GM19467 (cell line): ENCODE measurements at regions not wholly inside any gene's neighbourhood (a gene's known extent, or its start where the extent isn't known, plus 50 kb on each side); places are given as distances from the start of the nearest gene placed in this dataset.

Experiments
- ATAC-seq: cut with Tn5 transposase; IDR thresholded peaks from one replicate; pipeline ENCODE4 v1.9.1; 2021; ENCODE audit warnings: mild to moderate bottlenecking, moderate library complexity; ENCODE audit not compliant: unreplicated experiment

DNA sequence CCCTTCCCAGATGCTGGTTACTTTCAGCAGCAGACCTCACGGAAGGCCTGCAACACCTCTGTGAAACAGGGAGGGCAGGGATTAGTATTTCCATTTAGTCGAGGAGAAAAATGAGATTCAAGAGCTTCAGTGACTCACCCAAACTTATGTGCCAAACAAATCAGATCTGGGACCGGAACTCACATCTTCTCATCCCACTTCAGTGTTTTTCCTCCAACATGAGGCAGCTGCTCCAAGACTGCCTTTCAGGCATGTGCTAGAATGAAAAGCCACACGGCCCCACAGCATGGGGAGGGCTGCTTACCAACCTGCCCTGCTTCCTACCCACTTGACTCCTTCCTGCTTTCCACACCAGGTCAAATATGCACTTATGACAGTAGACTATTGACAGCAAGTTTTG is 129.4 kb upstream of the SLC24A5 start:
- ATAC-seq, result no peak

DNA sequence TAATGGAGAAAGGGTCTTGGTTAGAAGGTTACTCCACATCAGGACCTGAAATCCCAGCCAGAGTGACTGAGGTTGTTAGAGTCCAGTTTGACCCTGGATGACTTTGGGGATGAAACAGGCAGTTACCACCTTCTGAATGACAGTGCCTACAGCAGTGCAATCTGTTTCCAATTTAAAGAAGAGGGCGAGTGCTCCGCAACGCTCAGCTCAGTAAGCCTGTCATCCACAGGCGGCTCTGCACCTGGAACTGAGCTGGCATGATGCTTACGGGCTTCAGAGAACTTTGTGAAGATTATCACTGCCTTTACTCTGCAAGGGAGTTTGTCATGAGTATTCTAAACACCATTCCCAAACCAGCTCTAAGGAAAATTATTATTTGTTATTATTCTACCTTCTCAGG is 127.7 kb upstream of the SLC24A5 start:
- ATAC-seq, result no peak

GRCh38 chr15:47997195-47998080 is 123.4 kb upstream of the SLC24A5 start:
- ATAC-seq, result no peak

- ATAC-seq, result no peak
Measured at GRCh38 chr15:47998619-47999019, 122.2 kb upstream of the SLC24A5 start.

DNA sequence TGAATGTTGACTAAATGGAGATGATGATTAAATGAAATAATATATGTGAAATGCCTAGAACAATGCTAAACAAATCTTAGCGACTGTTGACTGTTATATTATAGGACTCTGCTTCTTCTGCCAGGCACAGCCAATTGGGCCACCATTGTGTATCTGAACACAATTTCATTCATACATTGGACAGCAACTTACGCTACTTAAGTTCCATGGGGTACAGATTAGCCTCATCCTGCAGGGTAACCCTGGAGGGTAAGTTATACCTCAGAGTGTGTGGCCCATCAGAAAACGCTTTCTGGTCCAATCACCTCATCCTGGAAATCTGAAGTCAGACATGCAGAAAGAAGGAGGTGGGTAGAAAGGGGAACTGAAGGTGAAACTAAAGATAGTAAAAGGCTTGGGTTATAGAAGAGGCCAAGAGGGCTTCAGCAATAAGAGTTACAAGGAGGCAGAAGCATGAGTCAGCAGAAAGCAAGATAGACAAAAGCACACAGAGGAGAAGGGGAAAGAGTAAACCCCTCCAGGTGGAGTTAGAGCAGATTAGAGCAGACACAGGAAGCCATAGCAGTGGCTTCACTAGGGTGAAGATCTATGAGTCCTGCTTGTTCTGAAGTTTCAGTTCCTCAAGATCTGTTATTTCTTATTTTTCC is 119.3 kb upstream of the SLC24A5 start:
- ATAC-seq, result peak; percentile 81

DNA sequence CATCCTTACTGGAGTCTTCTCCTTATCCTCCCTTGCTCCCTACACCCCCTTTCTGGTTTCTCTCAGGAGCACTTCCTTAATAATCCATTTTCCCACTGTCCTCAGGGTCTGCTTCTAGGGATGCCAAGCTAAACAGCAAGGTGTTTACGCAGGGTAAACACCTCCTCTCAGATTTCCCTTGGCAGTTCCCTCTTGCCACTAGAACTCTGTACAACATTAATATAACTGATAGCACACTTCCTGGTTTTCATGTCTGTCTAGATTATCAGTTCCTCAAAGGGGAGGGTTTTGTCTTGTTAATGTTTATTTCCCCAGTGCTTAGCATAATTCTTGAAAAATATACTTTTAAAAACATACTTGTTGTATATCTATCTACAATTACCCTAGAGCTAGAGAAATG is 118.0 kb upstream of the SLC24A5 start:
- no peak for ATAC-seq

DNA sequence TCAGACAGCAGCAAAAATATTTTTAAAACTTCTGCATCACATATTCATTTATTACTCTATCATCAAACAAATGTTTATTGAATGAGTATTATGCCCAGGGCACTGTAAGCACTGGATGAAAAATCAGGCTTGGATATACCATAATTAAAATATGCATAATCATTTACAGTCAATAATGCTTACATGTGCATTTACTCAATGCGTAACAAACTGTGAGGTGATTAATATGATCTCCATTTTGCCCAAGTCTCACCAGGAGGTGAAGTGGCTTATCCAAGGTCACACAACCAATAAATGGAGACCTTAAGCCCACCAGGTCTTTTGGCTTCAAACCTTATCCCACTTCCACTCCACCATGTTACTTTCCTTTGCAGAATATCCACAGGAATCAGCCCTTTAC is 117.3 kb upstream of the SLC24A5 start:
- ATAC-seq, result no peak

GRCh38 chr15:48005077-48005476 is 115.7 kb upstream of the SLC24A5 start:
- no peak for ATAC-seq

- ATAC-seq, result no peak
Measured at GRCh38 chr15:48006031-48006511, 114.7 kb upstream of the SLC24A5 start.

GRCh38 chr15:48010316-48010715 is 110.5 kb upstream of the SLC24A5 start:
- ATAC-seq, result no peak

DNA sequence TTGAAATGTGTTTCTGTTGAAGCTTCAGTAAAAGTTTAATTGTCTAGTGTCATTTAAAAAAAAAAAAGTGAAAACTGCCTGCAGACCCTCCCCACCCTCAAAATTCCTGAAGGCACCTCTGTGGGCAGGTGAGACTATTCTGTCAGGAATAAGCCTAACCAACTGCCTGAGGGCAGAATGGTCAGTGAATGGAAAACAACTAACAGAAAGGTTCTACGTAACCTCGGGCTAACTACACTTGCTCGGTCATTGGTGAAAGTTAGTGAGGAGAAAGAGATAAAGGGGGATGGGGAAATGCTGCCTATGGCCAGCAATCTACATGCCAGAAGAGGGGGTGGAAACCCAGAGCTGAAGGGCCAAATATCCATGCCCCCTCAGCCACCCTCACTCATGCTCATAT is 108.6 kb upstream of the SLC24A5 start:
- ATAC-seq, result no peak

DNA sequence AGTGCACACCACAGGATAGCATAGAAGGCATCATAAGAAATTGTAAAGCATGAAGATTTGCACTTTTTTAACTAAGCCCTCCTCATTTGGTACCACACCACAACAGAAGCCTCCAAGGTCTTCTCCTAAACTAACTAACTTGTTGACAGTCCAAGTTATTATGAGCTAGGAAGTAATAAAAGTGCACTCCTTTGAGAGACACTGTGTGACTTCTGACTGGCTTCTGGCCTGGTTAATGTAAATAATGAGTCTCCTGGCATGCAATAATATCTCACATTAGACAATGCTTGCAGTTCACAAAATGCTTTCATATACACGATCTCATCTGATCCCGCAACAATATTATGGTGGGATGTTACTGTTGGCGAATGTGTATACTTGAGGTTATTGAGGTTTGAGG is 103.9 kb upstream of the SLC24A5 start:
- no peak for ATAC-seq

- ATAC-seq, result no peak
Measured at GRCh38 chr15:48017747-48018146, 103.0 kb upstream of the SLC24A5 start.

GRCh38 chr15:48020166-48020565 is 100.6 kb upstream of the SLC24A5 start:
- no peak for ATAC-seq

DNA sequence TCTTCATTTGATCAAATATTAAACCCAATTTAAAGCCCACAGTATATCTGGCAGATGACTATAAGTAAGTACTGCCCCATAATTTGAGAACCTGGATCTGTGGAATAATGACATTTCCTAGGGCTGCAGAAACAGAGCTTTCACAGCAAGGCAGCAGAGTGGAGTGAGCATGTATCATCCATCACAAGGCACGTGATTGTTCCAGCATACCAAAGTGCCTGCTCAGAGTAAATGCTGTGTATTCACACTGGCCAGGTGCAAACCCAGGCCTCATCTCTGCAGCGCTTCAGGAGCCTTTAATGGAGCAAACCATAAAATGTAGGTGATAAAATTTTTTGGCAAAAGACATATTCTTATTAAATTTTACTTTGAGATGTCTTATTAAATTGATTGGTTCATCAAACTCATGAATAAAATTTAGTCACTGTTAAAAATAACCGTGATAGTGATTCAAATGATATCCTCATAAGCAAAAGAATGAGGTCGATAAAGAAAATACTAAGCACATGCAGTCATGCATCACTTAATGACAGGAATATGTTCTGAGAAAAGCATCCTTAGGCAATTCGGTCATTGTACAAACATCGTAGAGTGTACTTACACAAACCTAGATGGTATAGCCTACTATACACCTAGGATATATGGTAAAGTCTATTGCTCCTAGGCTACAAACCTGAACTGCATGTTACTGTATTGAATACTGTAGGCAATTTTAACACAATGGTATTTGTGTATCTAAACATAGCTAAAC is 99.3 kb upstream of the SLC24A5 start:
- no peak for ATAC-seq

DNA sequence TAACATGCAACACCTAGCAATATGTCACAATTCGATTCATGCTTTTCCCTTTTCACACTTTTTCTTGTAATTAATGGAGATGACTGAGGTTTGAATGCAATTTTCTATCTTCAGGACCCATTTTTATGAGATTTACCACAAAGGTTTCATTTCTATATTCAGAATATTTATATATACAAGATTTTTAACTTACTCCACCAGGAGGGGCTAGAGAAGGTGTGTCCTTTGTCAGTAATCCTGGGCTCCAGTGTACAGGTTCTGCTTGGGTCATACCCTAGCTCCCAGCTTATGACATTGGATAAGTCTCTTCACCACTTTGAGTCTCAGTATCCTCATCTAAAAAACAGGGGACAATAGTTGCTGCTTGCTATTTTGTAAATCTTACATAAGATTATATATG is 95.7 kb upstream of the SLC24A5 start:
- ATAC-seq, result no peak

- ATAC-seq, result no peak
Measured at GRCh38 chr15:48028712-48029111, 92.1 kb upstream of the SLC24A5 start.

DNA sequence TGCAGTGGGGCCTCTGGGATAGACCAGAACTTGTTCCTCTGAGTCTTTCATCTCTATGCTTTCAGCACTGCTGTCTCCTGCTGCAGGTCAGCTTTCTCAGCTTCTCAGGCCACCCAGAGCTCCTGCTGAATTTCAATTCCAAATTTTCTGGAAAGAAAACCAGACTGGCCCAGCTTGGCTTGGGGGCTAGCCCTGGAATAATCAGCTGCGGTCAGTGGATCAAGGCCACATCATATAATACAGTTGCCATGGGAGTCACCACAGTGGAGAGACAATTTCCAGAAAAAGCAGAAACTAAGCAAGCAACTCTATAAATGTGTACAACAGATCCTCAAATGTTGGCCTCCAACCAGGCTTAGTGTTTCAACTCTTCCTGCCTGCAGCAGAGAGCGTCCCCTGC is 91.1 kb upstream of the SLC24A5 start:
- no peak for ATAC-seq

- ATAC-seq, result no peak
Measured at GRCh38 chr15:48031466-48031865, 89.3 kb upstream of the SLC24A5 start.

GRCh38 chr15:48031973-48032372 is 88.8 kb upstream of the SLC24A5 start:
- ATAC-seq, result no peak

- no peak for ATAC-seq
Measured at GRCh38 chr15:48032911-48033310, 87.9 kb upstream of the SLC24A5 start.

- no peak for ATAC-seq
Measured at GRCh38 chr15:48038221-48038620, 82.6 kb upstream of the SLC24A5 start.
